ENCODE measurements at regions not wholly inside any gene's neighbourhood (a gene's known extent, or its start where the extent isn't known, plus 50 kb on each side); places are given as distances from the start of the nearest gene placed in this dataset.

- TF ChIP-seq, protein P1, sequence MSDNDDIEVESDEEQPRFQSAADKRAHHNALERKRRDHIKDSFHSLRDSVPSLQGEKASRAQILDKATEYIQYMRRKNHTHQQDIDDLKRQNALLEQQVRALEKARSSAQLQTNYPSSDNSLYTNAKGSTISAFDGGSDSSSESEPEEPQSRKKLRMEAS (IDR thresholded peaks at IDR 0.05), result no peak
- no peak for TF ChIP-seq EP300 (IDR thresholded peaks at IDR 0.05; ENCODE audit: borderline replicate concordance)
- TF ChIP-seq CREB1 (IDR thresholded peaks at IDR 0.05; ENCODE audit: low read depth), result no peak
- TF ChIP-seq YY1 (IDR thresholded peaks at IDR 0.05; ENCODE audit: low read depth), result no peak
- TF ChIP-seq FOXM1 (IDR thresholded peaks at IDR 0.05; ENCODE audit: borderline replicate concordance, low read depth), result no peak
- no peak for TF ChIP-seq RAD21 (IDR thresholded peaks at IDR 0.05; ENCODE audit: low read depth)
- no peak for TF ChIP-seq TCF12 (IDR thresholded peaks at IDR 0.05; ENCODE audit: low read depth)
- TF ChIP-seq NFIC (IDR thresholded peaks at IDR 0.05), result no peak
- no peak for TF ChIP-seq USF1 (IDR thresholded peaks at IDR 0.05)
- no peak for TF ChIP-seq TAF1 (IDR thresholded peaks at IDR 0.05; ENCODE audit: low read depth)
- no peak for TF ChIP-seq ZBTB7A (IDR thresholded peaks at IDR 0.05; ENCODE audit: low read depth)
- TF ChIP-seq, protein P2, sequence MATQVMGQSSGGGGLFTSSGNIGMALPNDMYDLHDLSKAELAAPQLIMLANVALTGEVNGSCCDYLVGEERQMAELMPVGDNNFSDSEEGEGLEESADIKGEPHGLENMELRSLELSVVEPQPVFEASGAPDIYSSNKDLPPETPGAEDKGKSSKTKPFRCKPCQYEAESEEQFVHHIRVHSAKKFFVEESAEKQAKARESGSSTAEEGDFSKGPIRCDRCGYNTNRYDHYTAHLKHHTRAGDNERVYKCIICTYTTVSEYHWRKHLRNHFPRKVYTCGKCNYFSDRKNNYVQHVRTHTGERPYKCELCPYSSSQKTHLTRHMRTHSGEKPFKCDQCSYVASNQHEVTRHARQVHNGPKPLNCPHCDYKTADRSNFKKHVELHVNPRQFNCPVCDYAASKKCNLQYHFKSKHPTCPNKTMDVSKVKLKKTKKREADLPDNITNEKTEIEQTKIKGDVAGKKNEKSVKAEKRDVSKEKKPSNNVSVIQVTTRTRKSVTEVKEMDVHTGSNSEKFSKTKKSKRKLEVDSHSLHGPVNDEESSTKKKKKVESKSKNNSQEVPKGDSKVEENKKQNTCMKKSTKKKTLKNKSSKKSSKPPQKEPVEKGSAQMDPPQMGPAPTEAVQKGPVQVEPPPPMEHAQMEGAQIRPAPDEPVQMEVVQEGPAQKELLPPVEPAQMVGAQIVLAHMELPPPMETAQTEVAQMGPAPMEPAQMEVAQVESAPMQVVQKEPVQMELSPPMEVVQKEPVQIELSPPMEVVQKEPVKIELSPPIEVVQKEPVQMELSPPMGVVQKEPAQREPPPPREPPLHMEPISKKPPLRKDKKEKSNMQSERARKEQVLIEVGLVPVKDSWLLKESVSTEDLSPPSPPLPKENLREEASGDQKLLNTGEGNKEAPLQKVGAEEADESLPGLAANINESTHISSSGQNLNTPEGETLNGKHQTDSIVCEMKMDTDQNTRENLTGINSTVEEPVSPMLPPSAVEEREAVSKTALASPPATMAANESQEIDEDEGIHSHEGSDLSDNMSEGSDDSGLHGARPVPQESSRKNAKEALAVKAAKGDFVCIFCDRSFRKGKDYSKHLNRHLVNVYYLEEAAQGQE (IDR thresholded peaks at IDR 0.05; ENCODE audit: low read depth), result no peak
- no peak for TF ChIP-seq CEBPB (IDR thresholded peaks at IDR 0.05)
- TF ChIP-seq EGR1 (IDR thresholded peaks at IDR 0.05), result no peak
These were observed 86.2 kb downstream of the ALG10B start for GRCh38 chr12:38402811-38403210.

- TF ChIP-seq, protein P1 (IDR thresholded peaks at IDR 0.05), result no peak
- TF ChIP-seq CREB1 (IDR thresholded peaks at IDR 0.05; ENCODE audit: low read depth) (no peak), FOXM1 (IDR thresholded peaks at IDR 0.05; ENCODE audit: borderline replicate concordance, low read depth) (no peak), EP300 (IDR thresholded peaks at IDR 0.05; ENCODE audit: borderline replicate concordance) (no peak), NFIC (IDR thresholded peaks at IDR 0.05) (no peak), ZBTB7A (IDR thresholded peaks at IDR 0.05; ENCODE audit: low read depth) (no peak)
These were observed 92.9 kb downstream of the ALG10B start for GRCh38 chr12:38409511-38409910.

DNA sequence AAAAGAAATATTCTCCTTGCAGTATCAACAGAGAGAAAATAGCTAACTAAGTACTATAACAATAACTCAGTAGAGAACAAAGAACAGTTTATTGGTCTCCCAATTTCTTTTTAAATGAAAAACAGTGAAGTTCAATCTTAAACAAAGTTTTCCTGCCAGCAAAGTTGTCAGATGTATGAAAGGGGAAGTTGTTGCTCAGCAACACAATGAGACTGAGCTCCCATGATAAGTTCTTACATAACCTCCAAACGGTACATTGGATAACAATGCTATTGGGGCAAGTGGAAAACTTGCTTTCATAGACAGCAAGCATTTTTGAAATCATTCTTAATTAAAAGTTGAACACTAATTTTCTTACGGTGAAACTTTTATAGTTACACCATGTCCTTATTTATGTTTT is 94.9 kb downstream of the ALG10B start:
- TF ChIP-seq, protein P1 (IDR thresholded peaks at IDR 0.05), result no peak
- TF ChIP-seq TEAD4 (IDR thresholded peaks at IDR 0.05) (no peak), TAF1 (IDR thresholded peaks at IDR 0.05; ENCODE audit: low read depth) (no peak), ZBTB7A (IDR thresholded peaks at IDR 0.05; ENCODE audit: low read depth) (no peak), YY1 (IDR thresholded peaks at IDR 0.05; ENCODE audit: low read depth) (no peak), EGR1 (IDR thresholded peaks at IDR 0.05) (no peak), CREB1 (IDR thresholded peaks at IDR 0.05; ENCODE audit: low read depth) (no peak), TCF12 (IDR thresholded peaks at IDR 0.05; ENCODE audit: low read depth) (no peak), RAD21 (IDR thresholded peaks at IDR 0.05; ENCODE audit: low read depth) (no peak), USF1 (IDR thresholded peaks at IDR 0.05) (no peak), FOXM1 (IDR thresholded peaks at IDR 0.05; ENCODE audit: borderline replicate concordance, low read depth) (no peak), NFIC (IDR thresholded peaks at IDR 0.05) (no peak), EP300 (IDR thresholded peaks at IDR 0.05; ENCODE audit: borderline replicate concordance) (no peak), CEBPB (IDR thresholded peaks at IDR 0.05) (no peak)
- TF ChIP-seq, protein P2 (IDR thresholded peaks at IDR 0.05; ENCODE audit: low read depth), result no peak

DNA sequence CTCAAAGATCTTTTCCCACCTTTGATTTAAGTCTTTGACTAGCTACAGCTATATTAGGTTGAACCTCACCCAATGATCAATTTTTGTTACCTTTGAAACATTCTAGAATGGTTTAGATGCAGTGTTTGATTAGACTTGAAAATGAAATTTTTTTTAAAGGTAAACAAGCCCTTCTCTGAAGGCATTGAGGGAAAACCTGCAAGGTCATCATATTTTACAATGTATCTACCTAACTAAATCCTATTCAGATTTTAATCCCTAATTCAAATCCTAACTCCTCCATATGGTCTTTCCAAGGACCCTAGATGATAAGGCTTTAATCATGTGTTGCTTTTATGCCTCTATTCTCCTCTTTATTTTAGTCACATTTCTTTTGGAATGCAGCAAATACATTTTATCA is 95.4 kb downstream of the ALG10B start:
- no peak for TF ChIP-seq TEAD4 (IDR thresholded peaks at IDR 0.05)
- no peak for TF ChIP-seq TAF1 (IDR thresholded peaks at IDR 0.05; ENCODE audit: low read depth)
- TF ChIP-seq CEBPB (IDR thresholded peaks at IDR 0.05), result no peak
- no peak for TF ChIP-seq EGR1 (IDR thresholded peaks at IDR 0.05)
- no peak for TF ChIP-seq YY1 (IDR thresholded peaks at IDR 0.05; ENCODE audit: low read depth)
- TF ChIP-seq, protein P2 (IDR thresholded peaks at IDR 0.05; ENCODE audit: low read depth), result no peak
- no peak for TF ChIP-seq NFIC (IDR thresholded peaks at IDR 0.05)
- TF ChIP-seq USF1 (IDR thresholded peaks at IDR 0.05), result no peak
- TF ChIP-seq FOXM1 (IDR thresholded peaks at IDR 0.05; ENCODE audit: borderline replicate concordance, low read depth), result no peak
- TF ChIP-seq RAD21 (IDR thresholded peaks at IDR 0.05; ENCODE audit: low read depth), result no peak
